Occipital lobe (tissue), 1 donor: ENCODE measurements at regions not wholly inside any gene's neighbourhood (a gene's known extent, or its start where the extent isn't known, plus 50 kb on each side); places are given as distances from the start of the nearest gene placed in this dataset.

Source experiments
- DNase-seq: peaks from one replicate; lab custom pipeline; 2025; lab: John Stamatoyannopoulos, UW

- DNase-seq = no peak
These were observed 204.6 kb upstream of the HEY2 start for GRCh38 chr6:125544819-125545218.

- DNase-seq = no peak
These were observed 202.6 kb upstream of the HEY2 start for GRCh38 chr6:125546841-125547251.

GRCh38 chr6:125547381-125547780 is 202.1 kb upstream of the HEY2 start:
- no peak for DNase-seq

- DNase-seq = no peak
These were observed 200.1 kb upstream of the HEY2 start for GRCh38 chr6:125549202-125549884.

GRCh38 chr6:125550892-125551291 is 198.5 kb upstream of the HEY2 start:
- no peak for DNase-seq

- no peak for DNase-seq
These were observed 196.6 kb upstream of the HEY2 start for GRCh38 chr6:125552819-125553218.

GRCh38 chr6:125554456-125554855 is 195.0 kb upstream of the HEY2 start:
- no peak for DNase-seq

GRCh38 chr6:125558241-125558843 is 191.1 kb upstream of the HEY2 start:
- DNase-seq = no peak

GRCh38 chr6:125558907-125559306 is 190.5 kb upstream of the HEY2 start:
- DNase-seq = no peak

GRCh38 chr6:125562156-125562555 is 187.3 kb upstream of the HEY2 start:
- DNase-seq = no peak

GRCh38 chr6:125564941-125565340 is 184.5 kb upstream of the HEY2 start:
- no peak for DNase-seq

- no peak for DNase-seq
These were observed 182.0 kb upstream of the HEY2 start for GRCh38 chr6:125567407-125567806.

GRCh38 chr6:125568609-125569008 is 180.8 kb upstream of the HEY2 start:
- DNase-seq = no peak

- no peak for DNase-seq
These were observed 178.9 kb upstream of the HEY2 start for GRCh38 chr6:125570526-125570925.

- DNase-seq = no peak
These were observed 178.2 kb upstream of the HEY2 start for GRCh38 chr6:125571207-125571755.

- DNase-seq = no peak
These were observed 174.8 kb upstream of the HEY2 start for GRCh38 chr6:125574604-125575003.

GRCh38 chr6:125577124-125577662 is 172.2 kb upstream of the HEY2 start:
- no peak for DNase-seq

- peak; percentile 59 for DNase-seq
These were observed 164.9 kb upstream of the HEY2 start for GRCh38 chr6:125584468-125584939.

- DNase-seq = no peak
These were observed 164.0 kb upstream of the HEY2 start for GRCh38 chr6:125585470-125585869.

GRCh38 chr6:125586074-125586473 is 163.4 kb upstream of the HEY2 start:
- no peak for DNase-seq

GRCh38 chr6:125586605-125587004 is 162.8 kb upstream of the HEY2 start:
- no peak for DNase-seq
